NOMO-1 (cell line): ENCODE measurements at regions not wholly inside any gene's neighbourhood (a gene's known extent, or its start where the extent isn't known, plus 50 kb on each side); places are given as distances from the start of the nearest gene placed in this dataset.
"Not testable (repeated sequence)": the region's sequence is repeated elsewhere in the genome, so short reads cannot be mapped to it uniquely, and the experiment has no call there.

Experiments
- DNase-seq, 2 experiments: peaks; one replicate each; lab custom pipeline; 2025; ENCODE audit not compliant: unreplicated experiment in 2 of 2; lab: John Stamatoyannopoulos, UW

DNA sequence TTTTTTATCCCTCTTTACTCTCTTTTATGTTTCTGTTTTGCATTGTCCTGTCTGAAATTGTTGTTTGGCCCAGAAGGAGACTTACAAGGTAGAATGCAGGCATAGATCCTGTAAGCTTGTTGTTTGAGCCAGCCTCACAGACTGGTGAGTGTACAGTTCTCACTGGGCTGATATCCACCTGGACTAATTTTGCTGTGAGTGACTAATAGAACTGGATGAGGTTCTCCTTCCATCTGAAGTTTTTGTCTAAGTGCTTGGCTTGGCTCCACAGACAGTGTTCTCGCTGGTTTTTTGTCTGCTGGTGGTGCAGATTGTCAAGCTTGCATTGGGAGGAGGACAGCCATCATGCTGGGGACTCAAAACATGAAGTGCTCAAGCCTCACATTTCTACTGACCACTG, 495.7 kb downstream of the TSN start:
- no peak for DNase-seq

DNA sequence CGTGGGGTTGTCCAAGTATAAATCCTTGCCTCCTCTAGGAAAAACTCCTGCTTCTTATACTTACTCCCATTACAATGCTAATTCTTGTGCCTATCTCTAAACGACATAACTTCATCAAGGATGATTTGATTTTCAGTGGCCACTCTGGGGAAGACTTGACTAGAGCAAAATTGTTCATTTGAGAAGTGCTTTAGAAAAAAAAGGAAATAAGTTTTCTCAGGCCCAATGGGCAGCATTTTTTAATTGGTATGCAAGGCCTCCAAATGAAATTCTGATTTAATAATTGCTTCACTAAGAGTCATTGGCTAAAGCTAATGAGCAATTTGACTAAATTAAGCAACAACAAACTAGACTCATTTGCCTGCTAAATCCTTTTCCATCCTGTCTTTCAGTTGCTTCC, 496.1 kb downstream of the TSN start:
- no peak for DNase-seq

DNA sequence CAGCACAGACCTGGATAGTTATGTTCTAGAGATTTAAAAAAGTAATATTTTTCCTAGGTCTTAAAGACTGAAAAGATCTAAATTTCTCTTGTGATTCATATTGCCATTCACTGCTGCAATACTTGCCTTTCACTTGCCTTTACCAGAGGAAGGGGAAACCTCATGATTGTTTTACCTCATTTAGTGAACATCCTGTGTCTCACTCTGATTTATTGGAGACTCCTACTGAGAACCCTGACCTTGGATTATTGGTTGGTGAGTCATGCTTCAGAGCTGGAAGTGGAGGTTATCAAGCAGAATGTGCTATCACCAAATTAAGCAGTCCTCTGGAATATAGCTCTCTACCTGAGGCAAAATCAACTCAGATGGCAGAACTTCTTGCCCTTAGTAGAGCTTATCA, 500.5 kb downstream of the TSN start:
- no peak for DNase-seq

DNA sequence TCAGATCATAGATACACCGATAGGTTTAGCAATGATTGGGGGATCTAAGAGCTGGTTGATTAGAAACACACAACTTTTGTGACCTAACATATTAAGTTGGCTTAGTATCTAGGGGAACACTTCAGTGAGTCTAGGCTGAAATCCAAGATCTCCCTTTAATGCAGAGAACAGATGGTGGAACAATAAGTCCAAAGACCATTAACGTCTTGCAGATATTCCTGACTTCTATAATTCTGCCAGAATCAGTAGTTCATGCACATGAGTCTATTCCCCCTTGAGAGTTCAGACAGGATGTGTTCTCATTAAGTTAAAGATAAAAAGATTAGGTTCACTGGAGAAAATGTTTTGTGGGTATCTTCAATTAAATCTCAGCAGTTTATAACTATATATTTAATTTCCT, 506.5 kb downstream of the TSN start:
- DNase-seq: no peak

DNA sequence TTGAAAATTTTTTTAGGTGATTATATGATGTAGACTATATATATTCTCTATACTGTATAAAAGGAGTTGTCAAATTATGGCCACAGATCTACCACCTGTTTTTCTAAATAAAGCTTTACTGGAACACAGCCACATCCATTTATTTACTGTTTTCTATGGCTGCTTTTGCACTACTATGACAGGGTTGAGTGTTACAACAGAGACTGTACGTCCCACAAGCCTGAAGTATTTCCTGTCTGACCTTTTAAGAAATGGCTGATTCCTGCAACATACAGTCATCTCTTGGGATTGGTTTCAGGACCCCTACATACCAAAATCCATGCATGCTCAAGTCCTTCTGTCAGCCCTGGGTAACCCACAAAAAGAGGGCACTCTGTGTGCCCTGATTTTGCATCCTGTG, 508.3 kb downstream of the TSN start:
- no peak for DNase-seq

DNA sequence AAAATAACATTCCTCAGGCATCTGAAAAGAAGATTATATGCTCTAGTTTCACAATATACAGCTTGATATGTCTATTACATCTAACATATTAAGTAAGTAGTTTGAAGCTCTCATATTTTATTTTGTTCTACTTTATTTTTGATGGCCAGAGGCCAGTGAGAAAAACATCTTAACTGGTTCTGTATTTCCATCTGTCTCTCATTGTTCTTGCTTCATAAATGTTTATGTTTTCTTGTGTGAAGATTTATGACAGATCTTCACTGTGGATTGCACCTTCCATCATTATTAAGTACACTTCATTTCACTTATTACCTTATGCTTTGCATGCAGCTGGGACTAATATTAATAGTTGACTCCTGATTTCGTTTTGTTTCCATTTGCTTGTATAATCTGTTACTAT, 511.2 kb downstream of the TSN start:
- no peak for DNase-seq

DNA sequence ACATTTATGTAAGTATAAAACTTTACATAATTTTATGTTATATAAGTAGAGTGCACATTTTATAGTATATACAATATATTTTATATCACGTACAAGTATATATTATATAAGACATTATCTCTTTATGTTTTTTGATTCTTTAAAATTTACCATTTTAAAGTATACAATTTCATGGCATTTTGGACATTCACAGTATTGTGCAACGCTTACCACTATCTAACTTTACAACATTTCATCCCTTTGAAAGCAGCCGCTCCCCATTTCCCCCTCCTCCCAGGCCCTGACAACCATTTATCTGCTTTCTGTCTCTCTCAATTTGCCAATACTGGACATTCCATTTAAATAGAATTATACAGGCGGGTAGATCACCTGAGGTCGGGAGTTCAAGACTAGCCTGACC, 512.5 kb downstream of the TSN start:
- no peak for DNase-seq

DNA sequence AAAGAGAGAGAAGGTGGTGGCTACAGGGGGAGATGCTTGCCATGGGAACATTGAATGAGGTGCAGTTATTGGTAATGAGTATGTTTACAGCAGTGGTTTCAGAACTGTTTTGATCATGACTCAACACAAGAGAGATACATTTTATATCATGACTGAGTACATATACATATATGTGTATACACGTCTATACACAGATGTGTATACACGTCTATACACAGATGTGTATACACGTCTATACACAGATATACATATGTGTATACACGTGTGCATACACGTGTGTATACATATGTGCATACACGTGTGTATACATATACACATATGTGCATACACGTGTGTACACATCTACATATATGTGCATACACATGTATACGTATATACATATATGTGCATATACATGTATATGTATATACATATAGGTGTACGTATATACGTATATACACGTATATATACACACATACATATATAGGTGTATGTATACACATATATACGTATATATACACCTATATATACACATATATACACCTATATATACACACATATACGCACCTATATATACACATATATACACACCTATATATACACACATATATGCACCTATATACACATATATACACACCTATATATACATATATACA, 518.5 kb downstream of the TSN start:
- DNase-seq: no peak

DNA sequence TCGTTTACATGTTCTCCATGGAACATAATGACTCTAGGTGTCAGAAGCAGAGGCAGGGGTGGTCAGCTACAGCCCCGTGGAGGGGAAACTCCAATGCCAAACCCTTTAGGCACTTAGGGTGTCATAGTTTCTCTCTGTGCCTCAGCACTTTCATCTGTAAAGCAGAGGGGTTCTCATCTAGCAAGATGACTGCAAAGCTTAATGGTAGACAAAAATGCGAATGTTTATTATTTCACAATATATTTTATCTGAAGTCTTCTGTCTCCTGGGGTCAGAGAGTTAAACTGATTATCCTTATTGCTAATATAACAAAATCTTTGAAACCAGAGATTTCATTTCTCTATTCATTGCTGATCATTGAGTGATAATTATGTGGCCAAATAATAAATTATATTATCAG, 522.5 kb downstream of the TSN start:
- DNase-seq: no peak

DNA sequence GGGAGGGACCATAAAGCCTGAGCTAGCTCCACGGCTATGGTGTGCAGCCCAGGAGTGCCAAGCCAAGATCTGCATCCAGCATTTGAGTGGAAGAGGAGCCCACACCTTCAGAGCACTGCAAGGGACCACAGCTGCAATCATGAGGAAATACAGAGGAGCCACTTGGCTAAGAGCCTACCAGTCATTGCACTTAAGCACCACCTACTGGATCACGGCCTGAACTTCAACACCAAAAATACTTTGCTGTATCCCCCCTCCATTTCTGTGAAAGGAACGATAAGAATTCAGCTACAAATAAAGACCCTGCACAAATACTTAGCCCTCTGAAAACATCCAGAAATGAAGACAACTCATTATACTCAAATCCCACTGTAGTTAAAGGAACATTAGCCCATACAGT, 545.3 kb downstream of the TSN start:
- DNase-seq: no peak

DNA sequence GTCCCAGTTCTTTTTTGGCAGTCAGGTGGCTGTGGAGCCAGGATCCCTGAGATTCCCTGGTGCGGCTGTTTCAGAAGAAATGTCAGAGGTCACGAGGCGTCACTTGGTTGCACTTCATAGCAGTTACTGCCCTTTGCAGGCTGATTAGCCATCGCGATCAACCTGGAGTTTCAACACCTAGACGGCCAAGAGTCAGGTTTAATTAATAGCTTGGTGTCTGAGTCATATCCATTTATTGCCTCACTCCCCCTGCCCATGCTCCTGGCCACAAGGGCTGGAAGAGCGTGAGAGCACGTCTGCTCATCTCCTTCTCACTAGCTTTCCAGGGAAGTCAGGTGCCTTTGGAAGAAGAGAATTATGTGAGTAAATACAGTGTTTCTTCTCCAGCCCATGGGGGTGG, 552.3 kb downstream of the TSN start:
- no peak for DNase-seq

DNA sequence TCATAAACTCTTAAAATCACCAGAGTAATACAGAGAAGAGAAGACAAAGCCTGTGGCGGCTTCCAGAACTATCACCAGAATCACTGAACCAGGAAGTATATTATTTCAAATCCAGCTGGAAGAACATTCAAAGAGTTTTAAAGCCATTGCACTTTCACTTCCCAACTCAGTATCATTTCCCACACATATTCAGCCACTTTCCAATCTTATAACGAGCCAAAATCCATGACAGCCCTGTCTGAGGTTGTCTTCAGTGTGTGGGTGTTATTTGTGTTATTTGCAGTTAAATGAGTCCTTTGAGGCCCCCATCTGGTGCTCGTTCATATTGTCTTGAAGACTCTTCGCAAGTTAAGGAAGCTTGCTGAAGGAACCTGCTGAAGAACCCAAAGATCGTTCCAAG, 559.9 kb downstream of the TSN start:
- no peak for DNase-seq

DNA sequence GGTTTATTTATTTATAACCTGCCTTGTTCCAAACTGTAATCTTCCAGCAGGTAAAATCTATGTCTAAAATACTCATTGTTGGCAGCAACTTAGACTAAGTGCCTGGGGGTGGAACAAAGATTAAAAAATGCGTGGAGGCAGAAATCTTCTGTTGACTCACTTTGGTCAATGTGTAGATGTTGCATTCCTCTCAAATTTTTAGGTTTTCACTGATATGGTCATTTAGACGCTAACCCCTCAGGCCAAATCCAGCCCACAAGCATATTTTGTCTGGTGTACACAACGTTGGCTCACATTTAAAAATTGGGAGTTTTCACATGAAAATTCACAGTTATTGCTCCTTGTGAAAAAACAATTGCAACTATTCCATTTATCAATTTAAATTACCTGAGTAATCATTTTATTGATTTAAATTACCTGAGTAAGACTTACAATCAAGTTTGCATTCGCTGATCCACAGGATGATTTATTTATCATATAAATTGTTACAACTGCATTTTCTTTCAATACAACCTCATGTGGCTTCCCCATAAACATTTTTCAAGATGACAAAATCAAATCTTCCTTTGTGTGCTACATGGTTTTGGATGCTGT, 564.2 kb downstream of the TSN start:
- no peak for DNase-seq

DNA sequence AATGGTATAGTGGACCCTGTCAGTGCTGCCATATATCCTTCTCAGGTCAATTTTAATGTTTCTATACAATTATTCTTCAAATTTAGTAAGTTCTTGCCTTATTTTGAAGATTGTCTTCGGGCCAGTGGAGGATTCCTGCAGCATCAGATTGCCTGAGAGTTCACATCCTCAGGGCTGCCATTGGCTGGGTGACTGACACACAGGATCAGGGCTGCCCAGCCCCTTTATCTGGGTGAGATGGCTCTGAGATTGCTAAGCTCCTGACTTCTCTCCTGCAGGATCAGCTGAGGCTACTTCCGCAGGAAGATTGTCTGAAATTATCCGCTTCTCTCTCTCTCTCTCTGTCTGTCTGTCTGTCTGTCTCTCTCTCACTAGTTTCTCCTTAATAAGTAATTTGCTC, 567.4 kb downstream of the TSN start:
- no peak for DNase-seq

DNA sequence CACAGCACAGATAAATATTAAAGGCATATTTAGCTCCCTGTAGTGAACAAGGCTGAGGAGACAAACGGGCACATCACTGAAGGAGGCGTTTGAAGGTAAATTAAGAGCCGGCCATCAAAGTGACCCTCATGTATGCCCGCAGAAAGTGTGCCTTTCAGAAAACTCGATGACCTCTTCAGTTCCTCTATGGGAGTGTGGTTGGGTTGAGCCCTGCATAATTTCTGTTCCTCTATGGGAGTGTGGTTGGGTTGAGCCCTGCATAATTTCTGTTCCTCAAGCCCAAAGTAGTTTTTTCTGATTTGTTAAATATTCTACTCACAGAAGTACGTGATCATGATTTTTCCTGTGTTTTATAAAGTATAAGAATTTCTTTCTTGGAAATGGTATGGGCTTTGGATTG, 568.5 kb downstream of the TSN start:
- peak; percentile 6 to 17 for DNase-seq

DNA sequence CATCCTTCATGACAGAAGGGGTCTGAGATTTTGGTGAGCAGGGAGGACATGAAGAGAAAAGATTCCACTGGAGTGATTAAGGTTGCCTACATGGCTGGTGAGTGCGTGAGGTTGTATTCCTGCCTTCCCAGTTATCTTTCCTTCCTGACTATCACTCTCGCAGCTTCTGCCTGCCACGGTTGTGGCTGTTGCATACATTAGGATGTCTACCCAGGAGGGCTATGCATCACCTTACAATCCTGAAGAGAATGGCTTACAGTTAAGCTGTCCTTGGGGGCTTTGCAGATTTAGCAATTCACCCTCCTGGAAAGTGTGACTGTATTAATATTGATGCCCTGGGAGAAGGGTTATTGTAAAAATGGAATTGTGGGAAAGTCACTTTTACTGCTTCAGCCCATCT, 571.0 kb downstream of the TSN start:
- no peak for DNase-seq

DNA sequence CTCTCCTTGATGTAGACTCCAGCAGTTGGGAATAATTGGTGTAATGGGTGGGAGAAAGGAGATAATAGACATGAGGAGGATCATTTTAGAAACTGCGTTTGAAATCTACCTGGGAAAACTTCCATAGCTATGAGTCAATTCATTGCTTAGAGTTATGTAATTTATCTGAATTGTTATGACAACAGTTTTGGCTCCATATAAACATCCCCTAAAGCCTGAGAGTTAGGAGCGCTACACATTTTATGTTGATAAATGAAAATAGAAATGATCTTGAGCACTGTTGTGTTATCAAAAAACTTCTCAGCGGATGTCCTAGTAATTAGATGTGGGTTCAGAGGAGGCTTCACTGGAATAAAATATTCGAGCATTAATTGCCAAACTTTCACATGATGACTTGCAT, 573.4 kb downstream of the TSN start:
- no peak for DNase-seq

DNA sequence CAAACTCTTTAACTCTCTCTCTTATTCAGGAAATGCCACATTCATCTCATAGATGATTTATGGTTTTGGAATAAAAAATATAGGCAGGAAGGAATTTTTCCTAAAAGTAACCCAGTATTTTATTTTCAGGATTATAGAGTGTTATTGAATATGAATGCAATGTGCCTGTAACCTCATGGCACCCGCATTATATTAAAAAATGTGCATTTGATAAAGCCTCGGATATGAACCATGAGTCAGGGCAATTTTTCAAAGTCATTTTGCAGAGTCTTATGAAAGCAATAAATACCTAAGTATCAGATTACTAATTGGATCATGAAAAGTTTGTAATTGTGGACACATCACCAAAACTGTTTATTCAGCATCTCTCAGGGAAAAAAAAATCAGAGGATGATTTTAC, 573.8 kb downstream of the TSN start:
- DNase-seq: no peak

DNA sequence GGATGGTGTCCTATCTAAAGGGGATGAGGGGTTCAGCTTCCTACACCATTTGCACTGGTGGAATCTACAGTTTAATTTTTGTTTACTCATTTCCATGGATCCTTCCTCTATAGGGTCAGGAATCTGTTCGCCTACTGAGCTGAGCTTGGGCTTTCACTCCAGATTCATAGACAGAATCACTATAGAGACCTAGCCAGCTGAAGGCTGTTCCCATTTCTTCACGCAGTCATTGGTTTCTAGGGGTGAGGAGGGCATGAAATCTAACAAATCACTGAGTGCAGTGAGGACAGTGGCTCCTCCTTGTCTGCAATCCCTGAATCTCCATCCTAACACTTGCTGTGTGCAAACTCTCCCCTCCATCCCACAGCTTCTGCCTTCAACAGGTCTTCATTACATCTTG, 578.5 kb downstream of the TSN start:
- no peak for DNase-seq

DNA sequence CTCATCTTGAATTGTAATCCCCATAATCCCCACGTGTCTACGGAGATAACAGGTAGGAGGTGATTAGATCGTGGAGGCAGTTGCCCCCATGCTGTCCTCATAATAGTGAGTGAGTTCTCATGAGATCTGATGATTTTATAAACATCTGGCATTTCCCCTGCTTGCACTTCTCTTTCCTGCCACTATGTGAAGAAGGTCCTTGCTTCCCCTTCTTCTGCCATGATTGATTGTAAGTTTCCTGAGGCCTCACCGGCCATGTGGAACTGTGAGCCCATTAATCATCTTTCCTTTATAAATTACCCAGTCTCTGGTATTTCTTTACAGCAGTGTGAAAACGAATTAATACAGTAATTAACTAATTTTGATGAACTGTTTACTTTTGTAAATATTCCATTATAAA, 582.5 kb downstream of the TSN start:
- DNase-seq: no peak

DNA sequence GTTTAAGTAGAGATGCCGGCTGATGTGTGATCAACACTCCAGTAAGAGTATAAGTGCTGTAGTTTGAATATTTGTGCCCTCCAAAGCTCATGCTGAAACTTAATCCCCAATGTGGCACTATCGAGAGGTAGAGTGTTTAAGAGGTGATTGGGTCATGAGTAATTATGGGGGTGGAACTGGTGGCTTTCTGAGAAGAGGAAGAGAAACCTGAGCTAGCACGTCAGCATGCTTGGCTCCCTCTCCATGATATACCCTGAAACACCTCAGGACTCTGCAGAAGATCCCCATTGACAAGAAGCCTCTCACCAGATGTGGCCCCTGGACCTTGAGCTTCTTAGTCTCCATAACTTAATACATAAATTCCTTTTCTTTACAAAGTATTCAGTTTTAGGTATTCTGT, 584.8 kb downstream of the TSN start:
- peak; percentile 41 to 60 for DNase-seq

DNA sequence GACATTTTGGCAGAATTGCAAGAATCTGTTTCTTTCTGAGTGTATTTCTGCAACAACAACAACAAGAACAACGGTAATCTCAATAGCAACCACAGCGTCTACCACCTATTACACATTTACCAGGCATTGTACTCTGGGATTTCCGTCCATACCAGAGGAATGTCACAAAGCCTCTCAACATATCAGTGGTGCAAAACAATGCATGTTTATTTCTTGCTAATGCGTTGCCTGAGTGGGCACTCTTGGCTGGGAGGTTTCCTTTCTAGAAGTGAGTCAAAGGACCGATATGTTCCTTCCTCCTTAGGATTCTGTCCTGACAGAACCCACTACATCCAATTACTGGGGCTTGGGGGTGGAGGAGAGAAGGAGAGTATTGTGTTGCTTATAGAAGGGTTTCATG, 585.6 kb downstream of the TSN start:
- no peak for DNase-seq

DNA sequence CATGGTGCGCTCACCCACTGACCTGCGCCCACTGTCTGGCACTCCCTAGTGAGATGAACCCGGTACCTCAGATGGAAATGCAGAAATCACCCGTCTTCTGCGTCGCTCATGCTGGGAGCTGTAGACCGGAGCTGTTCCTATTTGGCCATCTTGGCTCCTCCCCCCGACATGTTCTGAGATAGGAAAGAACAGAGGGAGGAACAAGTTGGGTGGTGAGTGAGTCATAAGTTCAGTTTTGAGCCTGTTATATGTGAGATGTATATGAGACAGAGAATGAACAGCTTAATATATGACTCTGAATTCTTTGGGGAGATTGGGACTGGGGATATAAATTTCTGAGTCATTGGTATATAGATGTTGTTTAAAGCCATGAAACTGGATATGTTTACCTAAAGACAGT, 596.7 kb downstream of the TSN start:
- DNase-seq: not testable (repeated sequence)
